ENCODE measurements at regions not wholly inside any gene's neighbourhood (a gene's known extent, or its start where the extent isn't known, plus 50 kb on each side); places are given as distances from the start of the nearest gene placed in this dataset.

- H3K36me3 ChIP-seq = no peaks in the 10 kb centered on the region
- no peak overlapping the region for H3K27ac ChIP-seq
- H3K9me3 ChIP-seq = no peaks in the 10 kb centered on the region
- TF ChIP-seq, protein P1, sequence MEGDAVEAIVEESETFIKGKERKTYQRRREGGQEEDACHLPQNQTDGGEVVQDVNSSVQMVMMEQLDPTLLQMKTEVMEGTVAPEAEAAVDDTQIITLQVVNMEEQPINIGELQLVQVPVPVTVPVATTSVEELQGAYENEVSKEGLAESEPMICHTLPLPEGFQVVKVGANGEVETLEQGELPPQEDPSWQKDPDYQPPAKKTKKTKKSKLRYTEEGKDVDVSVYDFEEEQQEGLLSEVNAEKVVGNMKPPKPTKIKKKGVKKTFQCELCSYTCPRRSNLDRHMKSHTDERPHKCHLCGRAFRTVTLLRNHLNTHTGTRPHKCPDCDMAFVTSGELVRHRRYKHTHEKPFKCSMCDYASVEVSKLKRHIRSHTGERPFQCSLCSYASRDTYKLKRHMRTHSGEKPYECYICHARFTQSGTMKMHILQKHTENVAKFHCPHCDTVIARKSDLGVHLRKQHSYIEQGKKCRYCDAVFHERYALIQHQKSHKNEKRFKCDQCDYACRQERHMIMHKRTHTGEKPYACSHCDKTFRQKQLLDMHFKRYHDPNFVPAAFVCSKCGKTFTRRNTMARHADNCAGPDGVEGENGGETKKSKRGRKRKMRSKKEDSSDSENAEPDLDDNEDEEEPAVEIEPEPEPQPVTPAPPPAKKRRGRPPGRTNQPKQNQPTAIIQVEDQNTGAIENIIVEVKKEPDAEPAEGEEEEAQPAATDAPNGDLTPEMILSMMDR (IDR thresholded peaks at IDR 0.05) = no peak
- no peak for DNase-seq
- no peaks in the 10 kb centered on the region for H3K27me3 ChIP-seq
- no peaks in the 10 kb centered on the region for H3K4me1 ChIP-seq
- H3K4me3 ChIP-seq = no peak overlapping the region
- intact Hi-C loops (cut with DNase I; ENCODE audit: low total_unique reads) = no loop called here
Measured at GRCh38 chr2:172208791-172209325, 106.2 kb upstream of the DLX2 start.

GRCh38 chr2:172210599-172210998 lies 107.9 kb upstream of the DLX2 start:
- no peaks in the 10 kb centered on the region for H3K4me1 ChIP-seq
- no peaks in the 10 kb centered on the region for H3K27me3 ChIP-seq
- no peak overlapping the region for H3K4me3 ChIP-seq
- no peaks in the 10 kb centered on the region for H3K9me3 ChIP-seq
- H3K27ac ChIP-seq = no peak overlapping the region
- intact Hi-C loops (cut with DNase I; ENCODE audit: low total_unique reads) = no loop called here
- DNase-seq = no peak
- TF ChIP-seq, protein P1 (IDR thresholded peaks at IDR 0.05) = no peak
- H3K36me3 ChIP-seq = no peaks in the 10 kb centered on the region

GRCh38 chr2:172211512-172211911 lies 108.8 kb upstream of the DLX2 start:
- no peak for DNase-seq
- TF ChIP-seq, protein P1 (IDR thresholded peaks at IDR 0.05) = no peak
- H3K27me3 ChIP-seq = no peaks in the 10 kb centered on the region
- H3K36me3 ChIP-seq = no peaks in the 10 kb centered on the region
- no peak overlapping the region for H3K27ac ChIP-seq
- H3K4me1 ChIP-seq = no peaks in the 10 kb centered on the region
- intact Hi-C loops (cut with DNase I; ENCODE audit: low total_unique reads) = no loop called here
- H3K9me3 ChIP-seq = no peaks in the 10 kb centered on the region
- no peak overlapping the region for H3K4me3 ChIP-seq

DNA sequence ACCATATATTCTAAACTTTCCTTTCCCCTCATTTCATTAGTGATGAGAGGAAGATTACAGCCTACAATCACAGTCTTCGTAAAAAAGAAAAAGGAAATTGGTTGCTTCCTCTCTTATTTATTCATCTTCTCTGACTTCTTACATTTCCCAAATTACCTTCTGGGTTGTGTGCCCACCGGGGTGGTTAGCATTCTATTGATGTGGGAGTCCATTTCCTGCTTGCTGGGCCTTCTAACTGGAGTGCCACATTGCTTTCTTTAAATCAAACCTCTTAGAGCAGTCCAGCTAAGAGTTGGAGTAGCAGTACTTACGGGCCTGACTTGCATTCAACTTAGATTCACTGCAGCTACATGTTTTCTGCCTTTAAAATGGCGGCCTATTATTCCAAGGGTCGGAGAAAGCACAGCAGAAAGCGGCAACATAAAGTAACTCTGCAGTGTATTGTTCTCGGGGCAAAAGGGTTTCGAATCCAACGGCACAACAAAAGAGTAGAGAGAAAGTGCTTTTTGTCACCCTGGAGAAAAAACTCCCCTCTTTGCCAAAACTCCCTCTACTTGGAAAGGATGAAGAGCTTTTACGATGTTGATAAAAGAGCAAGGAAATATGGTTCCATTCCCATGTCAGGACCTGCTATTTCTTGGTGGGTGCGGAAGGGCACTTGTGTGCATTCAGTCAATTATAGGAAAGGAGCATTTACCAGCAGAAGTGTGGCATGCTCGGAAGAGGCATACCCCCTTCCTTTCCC lies 110.6 kb upstream of the DLX2 start:
- TF ChIP-seq, protein P1 (IDR thresholded peaks at IDR 0.05) = no peak
- no peaks in the 10 kb centered on the region for H3K36me3 ChIP-seq
- no peaks in the 10 kb centered on the region for H3K4me1 ChIP-seq
- no peaks in the 10 kb centered on the region for H3K9me3 ChIP-seq
- H3K27ac ChIP-seq = no peak overlapping the region
- H3K27me3 ChIP-seq = no peaks in the 10 kb centered on the region
- H3K4me3 ChIP-seq = no peak overlapping the region
- DNase-seq = no peak
- intact Hi-C loops (cut with DNase I; ENCODE audit: low total_unique reads) = no loop called here

DNA sequence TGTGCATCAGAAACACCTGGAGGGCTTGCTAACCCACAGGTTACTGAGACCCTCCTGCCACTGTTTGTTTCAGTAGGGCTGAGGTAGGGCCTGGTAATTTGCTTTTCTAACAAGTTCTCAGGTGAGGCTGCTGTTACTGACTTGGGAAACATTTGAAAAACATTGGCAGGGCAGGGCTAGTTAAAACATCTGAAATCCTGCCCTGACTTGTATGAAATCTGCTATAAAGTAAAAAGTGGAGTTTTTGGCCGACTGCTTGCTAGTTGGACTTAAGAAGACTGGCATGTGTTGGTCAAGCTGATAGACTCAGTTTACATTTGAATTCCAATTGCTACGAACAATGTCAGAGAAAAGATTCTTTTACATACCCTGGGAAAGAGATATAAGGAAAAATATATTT lies 111.6 kb upstream of the DLX2 start:
- no peaks in the 10 kb centered on the region for H3K4me1 ChIP-seq
- no peak for DNase-seq
- no peaks in the 10 kb centered on the region for H3K27me3 ChIP-seq
- H3K4me3 ChIP-seq = no peak overlapping the region
- TF ChIP-seq, protein P1 (IDR thresholded peaks at IDR 0.05) = no peak
- no peaks in the 10 kb centered on the region for H3K36me3 ChIP-seq
- intact Hi-C loops (cut with DNase I; ENCODE audit: low total_unique reads) = no loop called here
- H3K9me3 ChIP-seq = no peaks in the 10 kb centered on the region
- H3K27ac ChIP-seq = no peak overlapping the region

All from tibial artery (tissue), 4 donors.